Progenitor cell of endocrine pancreas (in vitro differentiated cells): ENCODE measurements at regions not wholly inside any gene's neighbourhood (a gene's known extent, or its start where the extent isn't known, plus 50 kb on each side); places are given as distances from the start of the nearest gene placed in this dataset.

Source experiments
- DNase-seq: peaks from one replicate; pipeline ENCODE4 v3.0.0; 2021; ENCODE audit warnings: low spot score; ENCODE audit not compliant: unreplicated experiment
- H3K27ac Mint-ChIP-seq: 2 replicates; pipeline ENCODE4 v1.8.0; 2021; ENCODE audit warnings: mild to moderate bottlenecking, moderate library complexity, mixed read lengths
- H3K27me3 Mint-ChIP-seq: 2 replicates; pipeline ENCODE4 v1.8.0; 2021; ENCODE audit warnings: mixed read lengths
- H3K36me3 Mint-ChIP-seq: 2 replicates; pipeline ENCODE4 v1.8.0; 2022; ENCODE audit warnings: mixed read lengths; ENCODE audit not compliant: insufficient read depth
- H3K4me1 Mint-ChIP-seq: 2 replicates; pipeline ENCODE4 v1.8.0; 2021; ENCODE audit warnings: low read depth, mixed read lengths
- H3K4me3 Mint-ChIP-seq: 2 replicates; pipeline ENCODE4 v1.8.0; 2021; ENCODE audit warnings: low read depth, mild to moderate bottlenecking, moderate library complexity, mixed read lengths
- H3K9me3 Mint-ChIP-seq: 2 replicates; pipeline ENCODE4 v1.8.0; 2021; ENCODE audit warnings: low read depth, mixed read lengths
- CTCF ChIP-seq: fragments of 200-600 bp; sonication (generic); IDR thresholded peaks from one replicate; pipeline ENCODE4 v1.5.0; 2021; ENCODE audit warnings: antibody characterized with exemption, mild to moderate bottlenecking; ENCODE audit not compliant: unreplicated experiment

DNA sequence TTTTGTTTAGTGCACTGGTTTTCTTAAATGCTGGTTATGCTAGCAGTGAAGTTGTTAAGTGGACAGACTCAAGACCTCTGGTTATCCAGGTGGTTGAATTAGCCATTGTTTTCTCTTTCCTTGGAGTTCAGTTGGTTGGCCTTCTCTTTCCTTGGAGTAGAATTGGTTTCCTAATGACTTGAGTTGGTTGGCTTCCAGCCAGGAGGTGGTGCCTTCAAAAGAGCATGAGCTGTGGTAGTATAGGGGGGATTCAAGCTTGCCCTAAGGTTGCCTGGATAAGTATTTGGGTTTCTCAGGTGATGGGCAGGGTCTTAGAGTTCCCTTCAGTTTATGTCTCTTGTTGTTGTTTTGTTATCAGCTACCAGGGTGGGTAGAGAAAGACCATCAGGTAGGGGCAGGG is 92.5 kb downstream of the ATP23 start:
- H3K4me3 Mint-ChIP-seq = no peak overlapping the region
- H3K9me3 Mint-ChIP-seq = peaks cover 49% of the 10 kb centered on the region
- no peak for DNase-seq
- H3K27ac Mint-ChIP-seq = no peak overlapping the region
- H3K4me1 Mint-ChIP-seq = no peaks in the 10 kb centered on the region
- no peaks in the 10 kb centered on the region for H3K36me3 Mint-ChIP-seq
- no peak for TF ChIP-seq CTCF
- H3K27me3 Mint-ChIP-seq = no peaks in the 10 kb centered on the region

DNA sequence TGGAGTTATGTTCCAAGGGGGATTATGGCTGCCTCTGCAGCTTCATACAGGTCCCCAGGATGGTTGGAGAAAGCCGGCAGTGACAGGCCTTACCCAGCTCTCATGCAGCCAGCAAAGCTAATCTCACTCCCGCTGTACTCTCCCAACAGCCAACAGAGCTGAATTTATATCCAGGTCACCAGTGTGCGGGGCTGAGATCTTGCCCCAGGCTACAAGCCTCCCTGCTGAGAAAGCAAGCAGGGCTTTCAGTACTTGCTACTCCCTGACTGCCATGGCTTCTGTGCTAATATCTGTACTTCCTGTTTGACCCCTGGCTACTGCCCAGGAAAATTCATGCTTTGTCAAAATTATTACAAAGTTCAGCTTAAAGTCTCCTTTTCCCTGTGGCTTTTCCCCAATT is 92.9 kb downstream of the ATP23 start:
- H3K4me1 Mint-ChIP-seq = no peaks in the 10 kb centered on the region
- no peaks in the 10 kb centered on the region for H3K36me3 Mint-ChIP-seq
- no peak for DNase-seq
- no peak overlapping the region for H3K27ac Mint-ChIP-seq
- H3K4me3 Mint-ChIP-seq = no peak overlapping the region
- no peak for TF ChIP-seq CTCF
- H3K27me3 Mint-ChIP-seq = no peaks in the 10 kb centered on the region
- H3K9me3 Mint-ChIP-seq = peaks cover 54% of the 10 kb centered on the region

DNA sequence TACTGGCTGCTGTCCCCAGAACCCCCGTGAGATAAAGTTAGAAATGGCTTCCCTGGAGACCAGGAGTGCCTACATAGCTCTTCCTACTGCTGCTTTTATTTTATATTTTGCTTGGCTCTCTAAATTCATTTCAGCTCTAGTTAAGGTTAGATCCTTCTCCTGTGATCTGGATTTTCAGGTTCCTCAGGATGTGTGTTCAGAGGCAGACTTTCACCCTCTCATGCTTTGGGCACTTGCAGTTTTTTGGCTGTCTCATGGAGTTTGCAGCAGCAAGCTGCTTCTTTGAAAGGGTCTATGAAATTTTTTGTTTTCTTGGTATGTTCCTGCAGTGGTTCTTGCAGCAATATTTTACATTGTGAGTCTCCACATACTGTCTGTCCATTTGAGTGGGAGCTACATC is 93.3 kb downstream of the ATP23 start:
- TF ChIP-seq CTCF = no peak
- Mint-ChIP-seq H3K9me3 (peaks cover 55% of the 10 kb centered on the region), H3K4me3 (no peak overlapping the region), H3K4me1 (no peaks in the 10 kb centered on the region), H3K36me3 (no peaks in the 10 kb centered on the region), H3K27me3 (no peaks in the 10 kb centered on the region), H3K27ac (no peak overlapping the region)
- no peak for DNase-seq

DNA sequence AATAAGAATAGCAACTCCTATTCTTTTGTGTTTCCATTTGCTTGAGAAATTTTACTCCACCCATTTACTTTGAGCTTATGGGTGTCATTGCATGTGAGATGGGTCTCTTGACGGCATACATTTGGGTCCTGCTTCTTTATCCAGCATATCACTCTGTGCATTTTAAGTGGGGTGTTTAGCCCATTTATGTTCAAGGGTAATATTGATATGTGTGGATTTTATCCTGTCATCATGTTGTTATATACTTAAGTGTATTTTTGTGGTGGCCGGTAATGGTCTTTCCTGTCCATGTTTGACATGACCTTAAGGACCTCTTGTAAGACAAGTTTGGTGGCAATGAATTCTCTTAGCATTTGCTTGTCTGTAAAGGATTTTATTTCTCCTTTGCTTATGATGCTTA is 100.1 kb downstream of the ATP23 start:
- H3K4me1 Mint-ChIP-seq = no peaks in the 10 kb centered on the region
- no peaks in the 10 kb centered on the region for H3K27me3 Mint-ChIP-seq
- no peak for TF ChIP-seq CTCF
- no peak overlapping the region for H3K27ac Mint-ChIP-seq
- no peaks in the 10 kb centered on the region for H3K36me3 Mint-ChIP-seq
- H3K4me3 Mint-ChIP-seq = no peak overlapping the region
- peaks cover 35% of the 10 kb centered on the region for H3K9me3 Mint-ChIP-seq
- DNase-seq = no peak

DNA sequence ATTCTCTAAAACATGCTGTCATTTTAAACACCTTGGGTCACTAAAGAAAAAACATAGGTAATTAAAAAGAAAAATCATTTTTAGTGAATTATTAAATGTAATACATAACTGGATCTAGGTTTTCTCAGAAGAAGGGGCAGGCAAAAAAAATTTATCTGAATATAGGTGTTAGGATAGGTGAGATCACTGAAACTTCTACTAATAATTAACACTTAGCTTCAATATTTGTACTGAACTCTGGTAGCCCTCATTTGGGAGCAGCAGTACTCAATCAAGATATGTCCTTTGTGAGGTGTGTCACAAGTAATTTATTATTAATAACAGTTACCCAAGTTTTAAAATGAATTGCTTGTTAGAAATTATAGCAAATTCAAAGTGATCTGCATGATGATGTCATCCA is 103.6 kb downstream of the ATP23 start:
- Mint-ChIP-seq H3K27me3 (no peaks in the 10 kb centered on the region), H3K27ac (no peak overlapping the region), H3K36me3 (peaks cover 1% of the 10 kb centered on the region), H3K4me1 (no peaks in the 10 kb centered on the region), H3K4me3 (no peak overlapping the region), H3K9me3 (peaks cover 19% of the 10 kb centered on the region)
- DNase-seq = no peak
- no peak for TF ChIP-seq CTCF
